ENCODE measurements at regions not wholly inside any gene's neighbourhood (a gene's known extent, or its start where the extent isn't known, plus 50 kb on each side); places are given as distances from the start of the nearest gene placed in this dataset.

- TF ChIP-seq JUN (IDR thresholded peaks at IDR 0.05; ENCODE audit: borderline replicate concordance, low read depth, low read length) (no peak), JUN (CRISPR knock-in tag; IDR thresholded peaks at IDR 0.05; ENCODE audit: borderline replicate concordance) (no peak), ZNF311 (CRISPR knock-in tag; IDR thresholded peaks at IDR 0.05) (no peak), POLR3A (IDR thresholded peaks at IDR 0.05; ENCODE audit: borderline replicate concordance, extremely low read depth, insufficient read depth, insufficient read length) (no peak)
- TF ChIP-seq, protein P1, sequence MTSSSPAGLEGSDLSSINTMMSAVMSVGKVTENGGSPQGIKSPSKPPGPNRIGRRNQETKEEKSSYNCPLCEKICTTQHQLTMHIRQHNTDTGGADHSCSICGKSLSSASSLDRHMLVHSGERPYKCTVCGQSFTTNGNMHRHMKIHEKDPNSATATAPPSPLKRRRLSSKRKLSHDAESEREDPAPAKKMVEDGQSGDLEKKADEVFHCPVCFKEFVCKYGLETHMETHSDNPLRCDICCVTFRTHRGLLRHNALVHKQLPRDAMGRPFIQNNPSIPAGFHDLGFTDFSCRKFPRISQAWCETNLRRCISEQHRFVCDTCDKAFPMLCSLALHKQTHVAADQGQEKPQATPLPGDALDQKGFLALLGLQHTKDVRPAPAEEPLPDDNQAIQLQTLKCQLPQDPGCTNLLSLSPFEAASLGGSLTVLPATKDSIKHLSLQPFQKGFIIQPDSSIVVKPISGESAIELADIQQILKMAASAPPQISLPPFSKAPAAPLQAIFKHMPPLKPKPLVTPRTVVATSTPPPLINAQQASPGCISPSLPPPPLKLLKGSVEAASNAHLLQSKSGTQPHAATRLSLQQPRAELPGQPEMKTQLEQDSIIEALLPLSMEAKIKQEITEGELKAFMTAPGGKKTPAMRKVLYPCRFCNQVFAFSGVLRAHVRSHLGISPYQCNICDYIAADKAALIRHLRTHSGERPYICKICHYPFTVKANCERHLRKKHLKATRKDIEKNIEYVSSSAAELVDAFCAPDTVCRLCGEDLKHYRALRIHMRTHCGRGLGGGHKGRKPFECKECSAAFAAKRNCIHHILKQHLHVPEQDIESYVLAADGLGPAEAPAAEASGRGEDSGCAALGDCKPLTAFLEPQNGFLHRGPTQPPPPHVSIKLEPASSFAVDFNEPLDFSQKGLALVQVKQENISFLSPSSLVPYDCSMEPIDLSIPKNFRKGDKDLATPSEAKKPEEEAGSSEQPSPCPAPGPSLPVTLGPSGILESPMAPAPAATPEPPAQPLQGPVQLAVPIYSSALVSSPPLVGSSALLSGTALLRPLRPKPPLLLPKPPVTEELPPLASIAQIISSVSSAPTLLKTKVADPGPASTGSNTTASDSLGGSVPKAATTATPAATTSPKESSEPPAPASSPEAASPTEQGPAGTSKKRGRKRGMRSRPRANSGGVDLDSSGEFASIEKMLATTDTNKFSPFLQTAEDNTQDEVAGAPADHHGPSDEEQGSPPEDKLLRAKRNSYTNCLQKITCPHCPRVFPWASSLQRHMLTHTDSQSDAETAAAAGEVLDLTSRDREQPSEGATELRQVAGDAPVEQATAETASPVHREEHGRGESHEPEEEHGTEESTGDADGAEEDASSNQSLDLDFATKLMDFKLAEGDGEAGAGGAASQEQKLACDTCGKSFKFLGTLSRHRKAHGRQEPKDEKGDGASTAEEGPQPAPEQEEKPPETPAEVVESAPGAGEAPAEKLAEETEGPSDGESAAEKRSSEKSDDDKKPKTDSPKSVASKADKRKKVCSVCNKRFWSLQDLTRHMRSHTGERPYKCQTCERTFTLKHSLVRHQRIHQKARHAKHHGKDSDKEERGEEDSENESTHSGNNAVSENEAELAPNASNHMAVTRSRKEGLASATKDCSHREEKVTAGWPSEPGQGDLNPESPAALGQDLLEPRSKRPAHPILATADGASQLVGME (CRISPR knock-in tag; IDR thresholded peaks at IDR 0.05) = no peak
- TF ChIP-seq, protein P2, sequence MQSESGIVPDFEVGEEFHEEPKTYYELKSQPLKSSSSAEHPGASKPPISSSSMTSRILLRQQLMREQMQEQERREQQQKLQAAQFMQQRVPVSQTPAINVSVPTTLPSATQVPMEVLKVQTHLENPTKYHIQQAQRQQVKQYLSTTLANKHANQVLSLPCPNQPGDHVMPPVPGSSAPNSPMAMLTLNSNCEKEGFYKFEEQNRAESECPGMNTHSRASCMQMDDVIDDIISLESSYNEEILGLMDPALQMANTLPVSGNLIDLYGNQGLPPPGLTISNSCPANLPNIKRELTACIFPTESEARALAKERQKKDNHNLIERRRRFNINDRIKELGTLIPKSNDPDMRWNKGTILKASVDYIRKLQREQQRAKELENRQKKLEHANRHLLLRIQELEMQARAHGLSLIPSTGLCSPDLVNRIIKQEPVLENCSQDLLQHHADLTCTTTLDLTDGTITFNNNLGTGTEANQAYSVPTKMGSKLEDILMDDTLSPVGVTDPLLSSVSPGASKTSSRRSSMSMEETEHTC (IDR thresholded peaks at IDR 0.05) = no peak
Observed at GRCh38 chr12:103100257-103100831, 142.9 kb downstream of the ASCL1 start (continued).
